Coronary artery (tissue), 2 donors: ENCODE measurements at regions not wholly inside any gene's neighbourhood (a gene's known extent, or its start where the extent isn't known, plus 50 kb on each side); places are given as distances from the start of the nearest gene placed in this dataset.

Experiments used
- DNase-seq: peaks from one replicate; pipeline ENCODE4 v3.0.0-alpha.2; 2017; ENCODE audit warnings: low spot score
- H3K27ac ChIP-seq, 2 donors: fragments of 200-600 bp; sonication (generic); one replicate each; pipeline ENCODE4 v1.5.1; 2016 to 2019
- H3K4me3 ChIP-seq: fragments of 200-600 bp; sonication (generic); 2 replicates; pipeline ENCODE4 v1.5.1; 2016; ENCODE audit warnings: mild to moderate bottlenecking, moderate library complexity
- CTCF ChIP-seq: fragments of 200-600 bp; sonication (generic); IDR thresholded peaks from one replicate; pipeline ENCODE4 v1.5.1; 2019; ENCODE audit warnings: antibody characterized with exemption

GRCh38 chr3:124584245-124584551, 146.1 kb upstream of the UMPS start:
- no peak overlapping the region for H3K27ac ChIP-seq
- no peak for DNase-seq
- H3K4me3 ChIP-seq = peak overlapping the region; percentile 68
- TF ChIP-seq CTCF = no peak

- TF ChIP-seq CTCF = no peak
- Histone ChIP-seq H3K27ac (no peak overlapping the region), H3K4me3 (peak overlapping the region; percentile 68)
- peak; percentile 91 for DNase-seq
Measured at GRCh38 chr3:124584552-124585391, 145.5 kb upstream of the UMPS start.

GRCh38 chr3:124586126-124587052, 143.9 kb upstream of the UMPS start:
- no peak for DNase-seq
- Histone ChIP-seq H3K4me3 (no peak overlapping the region), H3K27ac (no peak overlapping the region)
- no peak for TF ChIP-seq CTCF

GRCh38 chr3:124587053-124587408, 143.2 kb upstream of the UMPS start:
- TF ChIP-seq CTCF = no peak
- Histone ChIP-seq H3K4me3 (no peak overlapping the region), H3K27ac (no peak overlapping the region)
- no peak for DNase-seq

GRCh38 chr3:124588036-124588435, 142.2 kb upstream of the UMPS start:
- Histone ChIP-seq H3K4me3 (no peak overlapping the region), H3K27ac (no peak overlapping the region)
- TF ChIP-seq CTCF = no peak
- DNase-seq = no peak

- DNase-seq = no peak
- H3K27ac ChIP-seq = no peak overlapping the region
- H3K4me3 ChIP-seq = no peak overlapping the region
- TF ChIP-seq CTCF = no peak
Measured at GRCh38 chr3:124588794-124589193, 141.5 kb upstream of the UMPS start.

GRCh38 chr3:124591699-124592098, 138.6 kb upstream of the UMPS start:
- Histone ChIP-seq H3K27ac (no peak overlapping the region), H3K4me3 (no peak overlapping the region)
- DNase-seq = no peak
- no peak for TF ChIP-seq CTCF
